GM08714 (cell line): ENCODE measurements at regions not wholly inside any gene's neighbourhood (a gene's known extent, or its start where the extent isn't known, plus 50 kb on each side); places are given as distances from the start of the nearest gene placed in this dataset.

Experiments used
- H3K4me3 ChIP-seq: fragments of 200-500 bp; sonication (Bioruptor generic); 2 replicates; pipeline ENCODE4 v1.5.1; 2014; ENCODE audit warnings: mild to moderate bottlenecking, low read length, inconsistent platforms
- ZNF274 ChIP-seq: IDR thresholded peaks from 2 replicates; pipeline ENCODE4 v1.6.1; 2012; ENCODE audit warnings: mild to moderate bottlenecking, low read depth, low read length

DNA sequence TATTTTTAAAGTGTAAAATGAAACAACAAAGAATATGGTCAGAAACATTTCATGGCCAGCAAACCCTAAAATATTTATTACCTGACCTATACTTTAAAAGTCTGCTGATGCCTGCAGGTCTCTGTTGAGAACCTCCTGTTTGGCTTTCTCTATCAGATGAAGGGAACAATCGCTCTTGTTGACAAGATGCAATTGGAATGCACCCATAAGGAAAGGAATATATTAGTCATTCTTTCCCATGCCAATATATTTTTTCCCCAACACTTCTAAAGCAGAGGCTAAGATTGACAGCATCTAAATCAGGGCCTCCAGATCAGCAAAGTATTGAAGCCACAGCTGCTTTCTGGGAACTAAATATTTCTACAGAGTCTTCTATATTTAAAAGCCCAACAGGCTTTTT lies 897.8 kb downstream of the EPHA7 start:
- no peak for TF ChIP-seq ZNF274
- no peak overlapping the region for H3K4me3 ChIP-seq

DNA sequence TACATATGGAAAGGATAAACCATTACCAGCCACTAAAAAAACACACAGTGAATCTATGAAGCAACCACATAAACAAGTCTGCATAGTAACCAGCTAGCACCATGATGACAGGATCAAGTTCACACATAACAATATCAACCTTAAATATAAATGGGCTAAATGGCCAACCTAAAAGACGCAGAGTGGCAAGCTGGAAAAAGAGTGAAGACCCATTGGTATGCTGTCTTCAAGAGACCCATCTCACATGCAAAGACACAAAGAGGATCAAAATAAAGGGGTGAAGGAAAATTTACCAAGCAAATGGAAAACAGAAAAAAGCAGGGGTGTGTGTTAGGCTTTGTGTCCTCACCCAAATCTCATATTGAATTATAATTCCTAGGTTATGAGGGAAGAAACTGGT lies 909.2 kb downstream of the EPHA7 start:
- no peak for TF ChIP-seq ZNF274
- no peak overlapping the region for H3K4me3 ChIP-seq

DNA sequence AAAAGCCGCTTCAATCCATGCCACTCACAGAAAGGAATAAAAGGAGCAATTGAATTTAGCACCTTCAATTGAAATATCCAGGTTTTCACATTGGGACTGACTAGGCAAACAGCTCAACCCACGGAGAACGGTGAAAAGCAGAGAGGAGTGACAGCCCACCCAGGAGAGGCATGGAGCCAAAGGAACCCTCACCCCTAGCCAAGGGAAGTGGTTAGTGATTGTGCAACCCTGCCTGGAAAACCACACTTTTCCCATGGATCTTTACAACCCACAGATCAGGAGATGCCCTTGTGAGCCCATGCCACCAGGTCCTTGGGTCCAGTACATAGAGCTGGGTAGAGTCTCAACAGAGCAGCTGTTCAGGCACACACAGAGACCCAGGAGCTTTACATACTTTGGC lies 911.8 kb downstream of the EPHA7 start:
- no peak overlapping the region for H3K4me3 ChIP-seq
- TF ChIP-seq ZNF274: no peak

DNA sequence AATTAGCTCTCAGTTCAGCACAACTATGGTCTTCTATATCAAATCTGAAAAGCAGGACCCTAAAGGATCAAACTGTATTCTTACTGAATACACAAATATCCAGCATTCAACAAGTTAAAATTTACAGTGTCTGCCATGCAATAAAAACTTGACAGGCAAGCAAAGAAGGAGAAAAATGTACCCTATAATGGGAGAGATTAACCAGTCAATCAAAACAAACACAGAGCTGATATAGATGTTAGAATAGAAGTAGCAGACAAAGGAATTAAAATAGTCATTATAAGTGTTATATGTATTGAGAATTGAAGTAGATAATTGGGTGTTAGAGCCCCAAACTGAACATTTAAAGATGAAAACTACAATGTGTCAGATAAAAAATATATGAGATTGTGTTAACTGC lies 914.9 kb downstream of the EPHA7 start:
- no peak for TF ChIP-seq ZNF274
- no peak overlapping the region for H3K4me3 ChIP-seq

DNA sequence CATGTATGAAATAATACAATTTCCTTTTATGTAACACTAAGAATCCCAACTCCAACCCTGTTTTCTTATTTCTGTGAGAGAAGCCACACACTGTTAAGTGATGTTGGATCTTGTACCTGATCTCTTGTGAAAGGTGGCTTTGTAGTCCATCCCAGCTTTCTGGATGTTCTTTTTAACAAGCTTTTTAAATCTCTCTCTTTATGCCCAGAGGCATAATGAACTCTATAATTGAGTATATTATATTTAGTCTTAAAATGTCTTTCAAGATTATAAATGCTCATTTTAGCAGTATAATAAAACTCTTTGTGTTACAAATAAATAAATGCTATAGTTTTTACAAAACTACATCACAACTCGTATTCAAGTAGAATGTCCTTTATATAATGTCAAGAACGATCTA lies 922.1 kb downstream of the EPHA7 start:
- no peak for TF ChIP-seq ZNF274
- no peak overlapping the region for H3K4me3 ChIP-seq

DNA sequence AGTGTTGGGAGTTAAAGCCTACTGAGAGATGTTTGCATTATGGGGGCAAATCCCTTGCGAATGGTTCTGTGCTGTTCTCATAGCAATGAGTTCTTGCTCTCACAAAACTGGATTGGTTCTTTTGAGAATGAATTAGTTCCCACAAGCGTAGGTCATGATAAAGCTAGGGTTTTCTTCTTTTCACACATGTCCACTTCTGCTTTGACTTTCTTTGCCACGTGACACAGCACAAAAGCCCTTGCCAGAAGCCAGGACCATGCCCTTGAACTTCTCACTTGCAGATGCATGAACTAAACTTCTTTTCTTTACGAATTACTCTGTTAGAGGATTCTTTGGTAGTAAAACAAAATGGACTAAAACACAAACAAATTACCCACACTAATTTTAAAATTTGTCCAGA lies 922.8 kb downstream of the EPHA7 start:
- no peak for TF ChIP-seq ZNF274
- H3K4me3 ChIP-seq: no peak overlapping the region

DNA sequence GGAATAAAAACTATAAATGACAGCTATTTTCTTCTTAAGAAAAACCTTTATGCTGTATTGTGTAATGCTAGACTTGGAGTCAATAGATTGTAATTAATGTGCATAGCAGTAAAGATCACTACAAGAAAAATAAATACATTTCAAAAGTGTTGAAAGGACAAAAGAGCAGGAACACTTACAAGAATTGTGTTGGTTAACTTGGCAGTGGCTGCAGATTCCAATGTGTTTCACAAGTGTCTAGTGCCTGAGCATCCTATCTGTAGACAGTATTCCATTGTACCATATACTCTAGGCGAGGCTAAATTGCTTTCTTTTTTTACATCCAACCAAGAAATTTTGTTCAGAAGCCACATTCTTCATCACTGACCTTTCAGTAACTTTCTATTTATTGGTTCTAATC lies 924.1 kb downstream of the EPHA7 start:
- no peak for TF ChIP-seq ZNF274
- H3K4me3 ChIP-seq: no peak overlapping the region

DNA sequence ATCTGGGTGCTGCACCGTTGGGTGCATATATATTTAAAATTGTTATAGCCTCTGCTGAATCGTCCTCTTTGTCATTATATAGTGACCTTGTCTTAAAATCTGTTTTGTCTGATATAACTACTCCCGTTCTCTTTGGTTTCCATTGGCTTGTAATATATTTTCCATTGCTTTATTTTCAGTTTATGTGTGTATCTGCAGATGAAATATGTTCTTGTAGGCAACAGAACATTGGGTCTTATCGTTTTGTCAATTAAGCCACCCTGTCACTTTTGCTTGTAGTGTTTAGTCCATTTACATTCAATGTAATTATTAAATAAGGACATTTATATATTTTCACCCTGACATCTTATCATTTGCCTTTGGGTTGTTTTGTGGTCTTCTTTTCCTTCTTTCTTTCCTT lies 933.9 kb downstream of the EPHA7 start:
- TF ChIP-seq ZNF274: no peak
- no peak overlapping the region for H3K4me3 ChIP-seq

DNA sequence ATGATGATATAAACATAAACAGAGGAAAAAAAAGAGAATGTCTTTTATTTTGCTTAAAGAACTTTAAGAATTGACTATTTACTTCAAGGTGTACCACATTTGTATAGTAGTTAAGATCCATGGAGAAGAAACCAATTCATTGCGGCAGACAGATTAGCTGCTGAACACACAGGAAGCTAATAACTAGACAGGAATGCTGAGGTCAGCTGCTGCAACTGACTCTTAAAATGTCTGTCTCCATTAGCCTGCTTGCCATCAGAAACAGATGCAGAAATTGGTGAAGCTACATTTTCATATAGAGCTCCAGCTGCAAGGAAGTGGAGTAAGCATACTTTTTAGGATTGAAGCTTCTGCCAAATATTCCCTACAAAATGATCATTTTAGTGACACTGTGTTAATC lies 939.5 kb downstream of the EPHA7 start:
- no peak for TF ChIP-seq ZNF274
- H3K4me3 ChIP-seq: no peak overlapping the region

DNA sequence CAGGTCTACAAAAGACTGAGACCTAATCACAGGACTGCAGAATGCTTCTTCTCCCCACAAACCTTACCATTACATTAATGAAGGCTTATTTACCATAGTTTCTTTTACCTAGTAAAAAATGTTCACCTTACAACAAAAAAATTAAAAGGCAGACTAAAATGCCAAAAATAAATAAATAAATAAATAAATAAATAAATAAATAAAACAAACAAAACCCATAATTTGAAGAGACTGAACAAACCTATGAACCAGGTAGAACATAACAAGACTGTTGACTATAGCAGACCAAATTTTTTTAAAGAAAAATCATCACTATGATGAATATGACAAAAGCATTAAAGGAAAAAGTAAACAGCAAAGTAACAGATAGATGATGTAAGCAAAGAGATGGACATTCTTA lies 946.3 kb downstream of the EPHA7 start:
- no peak overlapping the region for H3K4me3 ChIP-seq
- TF ChIP-seq ZNF274: no peak

DNA sequence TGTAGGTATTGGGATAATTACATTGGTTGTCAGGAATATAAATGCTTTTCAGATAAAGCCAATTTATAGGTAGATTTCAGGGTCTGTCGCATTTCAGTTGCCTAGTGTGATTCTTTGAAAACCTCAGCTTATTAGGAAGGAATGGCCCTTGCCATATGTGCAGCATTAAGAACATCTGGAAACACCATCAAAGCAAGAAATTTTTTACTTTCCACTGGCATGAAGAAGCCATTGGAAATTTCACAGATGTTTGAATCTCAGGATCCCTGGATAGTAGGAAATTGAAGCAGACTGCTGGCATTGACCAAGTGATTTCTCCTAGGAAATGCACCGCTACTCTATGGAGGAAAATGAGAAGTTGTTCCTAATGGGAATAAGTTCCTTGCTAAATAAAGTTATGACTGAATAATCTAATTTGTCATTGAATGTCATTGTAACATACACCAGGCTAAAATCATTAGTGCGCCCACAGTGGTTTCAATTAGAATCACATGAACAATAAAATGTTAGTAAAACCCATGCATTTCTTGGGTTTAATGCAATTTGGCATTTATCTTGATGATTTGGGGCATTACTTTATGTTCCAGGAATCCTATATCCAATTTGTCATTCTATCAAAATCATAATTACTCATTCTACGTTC lies 950.1 kb downstream of the EPHA7 start:
- no peak for TF ChIP-seq ZNF274
- no peak overlapping the region for H3K4me3 ChIP-seq

DNA sequence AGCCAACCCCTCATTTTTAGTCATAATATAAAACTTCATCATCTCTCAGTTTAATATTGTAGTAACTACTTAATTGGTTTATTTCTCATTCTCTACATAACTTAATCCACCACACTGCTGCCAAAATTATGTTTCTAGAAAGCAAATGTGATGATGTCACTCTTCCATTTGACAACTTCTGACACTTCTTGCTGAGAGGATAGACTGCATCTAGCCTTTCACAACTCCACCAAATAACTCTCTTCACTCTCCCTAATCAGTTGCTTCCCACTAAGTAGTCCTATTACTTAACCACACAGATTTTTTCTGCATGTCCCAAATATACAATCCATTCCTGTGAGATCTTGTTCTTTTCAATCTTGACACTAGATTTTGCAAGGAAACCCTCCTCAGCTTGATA lies 951.3 kb downstream of the EPHA7 start:
- no peak overlapping the region for H3K4me3 ChIP-seq
- no peak for TF ChIP-seq ZNF274

DNA sequence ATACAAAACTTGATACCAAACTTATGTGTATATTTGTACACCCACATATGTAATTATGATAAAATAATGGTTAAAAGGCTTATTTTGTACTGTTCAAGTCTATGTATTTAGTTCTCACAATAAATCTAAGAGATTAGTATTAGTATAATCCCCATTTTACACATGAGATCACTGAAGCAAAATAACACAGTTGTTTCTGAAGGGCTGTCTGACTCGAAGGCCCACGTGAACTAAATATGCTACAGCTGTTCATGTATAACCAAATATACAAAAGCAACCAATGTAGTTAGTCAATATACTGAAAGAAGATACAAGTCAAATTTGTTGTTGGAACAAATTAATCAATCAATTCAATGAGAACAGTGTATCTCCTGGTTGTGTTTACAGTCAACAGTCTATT lies 959.2 kb downstream of the EPHA7 start:
- H3K4me3 ChIP-seq: no peak overlapping the region
- no peak for TF ChIP-seq ZNF274

DNA sequence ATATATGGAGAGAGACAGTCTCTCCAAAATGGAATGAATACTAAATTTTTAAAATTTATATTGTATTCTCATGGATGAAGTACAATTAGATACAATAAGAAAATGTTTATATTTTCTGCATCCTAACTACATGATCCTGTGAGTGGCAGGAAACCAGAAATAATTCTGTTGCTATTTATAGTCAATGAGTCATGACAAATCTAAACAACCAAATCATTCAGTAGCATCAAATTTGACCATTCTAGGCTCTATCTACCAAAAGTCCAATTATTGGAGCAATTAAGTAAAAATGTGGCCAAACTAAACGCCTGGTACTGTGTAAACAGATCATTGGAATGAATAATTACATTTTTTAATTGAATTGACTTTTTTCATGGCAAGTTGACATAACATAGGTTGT lies 959.8 kb downstream of the EPHA7 start:
- no peak for TF ChIP-seq ZNF274
- H3K4me3 ChIP-seq: no peak overlapping the region

DNA sequence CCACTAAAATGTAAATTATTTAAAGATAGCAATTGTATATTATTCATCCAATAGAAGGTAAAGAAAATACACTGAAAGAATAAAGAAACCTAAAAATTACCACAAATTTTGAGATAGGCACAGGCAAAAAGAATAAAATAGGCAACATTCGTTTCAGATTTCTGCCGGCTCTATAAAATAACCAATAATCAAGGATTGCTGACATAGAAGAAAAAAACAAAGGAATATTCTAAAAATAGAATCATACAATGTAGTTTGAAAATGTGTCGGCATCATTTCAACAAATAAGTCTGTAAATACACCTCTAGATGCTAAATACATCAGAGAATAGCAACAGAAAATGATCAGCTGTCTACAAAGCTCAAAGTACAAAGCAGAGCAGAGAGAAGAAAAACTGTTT lies 973.3 kb downstream of the EPHA7 start:
- H3K4me3 ChIP-seq: no peak overlapping the region
- no peak for TF ChIP-seq ZNF274

DNA sequence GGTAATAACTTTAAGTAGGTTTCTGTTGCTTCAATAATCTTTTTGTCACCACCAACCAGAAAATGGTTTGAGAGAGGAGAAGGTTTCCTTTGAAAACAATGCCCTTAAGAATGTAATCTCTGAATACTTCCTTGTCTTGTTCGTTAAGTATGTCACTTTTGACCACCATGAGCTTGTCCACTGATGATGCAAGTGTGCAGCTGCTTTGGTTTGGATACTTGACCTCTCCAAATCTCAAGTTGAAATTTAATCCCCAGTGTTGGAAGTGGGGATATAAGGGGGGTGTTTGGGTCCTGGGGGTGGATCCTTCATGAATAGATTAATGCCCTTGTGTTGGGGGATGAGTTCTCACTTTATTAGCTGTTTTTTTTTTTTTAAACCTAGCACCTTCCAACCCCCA lies 985.4 kb downstream of the EPHA7 start:
- TF ChIP-seq ZNF274: no peak

More for the DNA sequence above, 985.4 kb downstream of the EPHA7 start:
- no peak overlapping the region for H3K4me3 ChIP-seq
